ENCODE measurements at regions not wholly inside any gene's neighbourhood (a gene's known extent, or its start where the extent isn't known, plus 50 kb on each side); places are given as distances from the start of the nearest gene placed in this dataset.

DNA sequence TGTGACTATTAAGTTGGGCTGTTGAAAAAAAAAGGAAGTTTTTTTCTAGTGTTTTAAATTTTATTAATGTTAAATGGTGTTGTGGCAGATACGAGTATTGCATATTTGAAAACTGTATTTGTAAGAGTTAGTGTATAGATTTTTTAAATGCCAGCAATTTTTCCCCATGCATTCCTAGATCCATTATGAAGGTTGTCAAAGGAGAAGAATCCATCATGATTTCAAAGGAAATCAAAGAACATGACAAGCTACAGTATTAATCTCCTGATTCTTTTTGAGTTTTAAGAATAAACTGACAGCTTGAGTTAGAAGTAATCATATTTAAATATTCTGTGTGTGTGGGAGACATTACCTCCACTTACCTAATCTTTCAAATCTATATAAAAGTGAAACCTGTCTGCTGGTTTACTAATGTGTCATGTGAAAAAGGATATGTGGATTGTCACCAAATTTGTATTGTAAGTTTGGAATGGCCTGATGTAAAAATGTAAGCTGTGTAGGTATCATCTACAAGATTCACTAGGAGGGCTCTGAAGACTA is 111.0 kb upstream of the HS3ST5 start:
- no peak overlapping the region for H3K9ac ChIP-seq
- H3K27ac Mint-ChIP-seq = no peak overlapping the region
- no peaks in the 10 kb centered on the region for H3K79me2 ChIP-seq (ENCODE audit: low read depth)

DNA sequence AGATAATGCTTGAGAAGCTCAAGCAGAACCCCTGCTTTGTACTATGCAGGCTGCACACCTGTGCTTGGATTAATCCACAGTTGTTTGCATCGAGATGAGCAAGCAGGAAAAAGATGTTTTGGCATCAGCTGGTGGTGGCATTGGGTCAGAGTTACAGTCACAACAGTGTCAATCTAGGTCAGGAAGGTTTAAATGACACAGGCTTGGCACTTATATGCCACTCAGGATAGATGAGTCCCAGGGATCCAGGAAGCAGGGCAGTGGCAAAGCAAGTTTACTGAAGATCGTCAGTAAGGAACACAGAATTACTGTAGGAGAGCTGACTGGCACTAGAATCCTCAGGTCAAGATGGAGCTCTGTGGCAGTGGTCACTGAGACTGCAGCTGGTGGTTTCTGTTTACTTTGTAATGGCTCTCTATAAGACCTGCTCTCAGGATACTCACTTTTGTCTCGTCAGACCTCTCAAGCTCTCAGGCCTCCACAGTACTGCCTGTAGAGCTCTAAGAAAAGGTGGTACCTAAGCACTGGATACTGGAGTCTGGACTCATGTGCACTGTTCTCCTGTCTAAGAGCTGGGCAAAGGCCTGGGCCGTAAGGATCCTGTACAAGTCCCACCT is 110.1 kb upstream of the HS3ST5 start:
- no peak overlapping the region for H3K4me3 Mint-ChIP-seq
- H3K27me3 ChIP-seq = no peaks in the 10 kb centered on the region
- H3K4me3 ChIP-seq = no peak overlapping the region
- H2AFZ ChIP-seq (replicated peaks) = no peak overlapping the region
- H3K27ac ChIP-seq = no peak overlapping the region
- peaks cover 6% of the 10 kb centered on the region for H3K4me1 Mint-ChIP-seq
- H3K9ac ChIP-seq = no peak overlapping the region
- H3K79me2 ChIP-seq (ENCODE audit: low read depth) = no peaks in the 10 kb centered on the region
- no peaks in the 10 kb centered on the region for H3K27me3 Mint-ChIP-seq (ENCODE audit: insufficient read depth, low read depth)
- TF ChIP-seq EZH2 (IDR thresholded peaks at IDR 0.05) = no peak
- no peak for TF ChIP-seq EZH2phosphoT487 (IDR thresholded peaks at IDR 0.05)
- TF ChIP-seq, protein P1, sequence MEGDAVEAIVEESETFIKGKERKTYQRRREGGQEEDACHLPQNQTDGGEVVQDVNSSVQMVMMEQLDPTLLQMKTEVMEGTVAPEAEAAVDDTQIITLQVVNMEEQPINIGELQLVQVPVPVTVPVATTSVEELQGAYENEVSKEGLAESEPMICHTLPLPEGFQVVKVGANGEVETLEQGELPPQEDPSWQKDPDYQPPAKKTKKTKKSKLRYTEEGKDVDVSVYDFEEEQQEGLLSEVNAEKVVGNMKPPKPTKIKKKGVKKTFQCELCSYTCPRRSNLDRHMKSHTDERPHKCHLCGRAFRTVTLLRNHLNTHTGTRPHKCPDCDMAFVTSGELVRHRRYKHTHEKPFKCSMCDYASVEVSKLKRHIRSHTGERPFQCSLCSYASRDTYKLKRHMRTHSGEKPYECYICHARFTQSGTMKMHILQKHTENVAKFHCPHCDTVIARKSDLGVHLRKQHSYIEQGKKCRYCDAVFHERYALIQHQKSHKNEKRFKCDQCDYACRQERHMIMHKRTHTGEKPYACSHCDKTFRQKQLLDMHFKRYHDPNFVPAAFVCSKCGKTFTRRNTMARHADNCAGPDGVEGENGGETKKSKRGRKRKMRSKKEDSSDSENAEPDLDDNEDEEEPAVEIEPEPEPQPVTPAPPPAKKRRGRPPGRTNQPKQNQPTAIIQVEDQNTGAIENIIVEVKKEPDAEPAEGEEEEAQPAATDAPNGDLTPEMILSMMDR (IDR thresholded peaks at IDR 0.05) = no peak
- no peak overlapping the region for H3K27ac Mint-ChIP-seq
- no peaks in the 10 kb centered on the region for H3K36me3 Mint-ChIP-seq
- H3F3A ChIP-seq (ENCODE audit: low read depth) = no peaks in the 10 kb centered on the region
- H3K4me2 ChIP-seq = no peak overlapping the region
- no peaks in the 10 kb centered on the region for H3K9me3 Mint-ChIP-seq
- no peaks in the 10 kb centered on the region for H3K9me3 ChIP-seq (ENCODE audit: low read depth)
- no peak for DNase-seq (ENCODE audit: low spot score)
- peaks cover 6% of the 10 kb centered on the region for H3K4me1 ChIP-seq
- H4K20me1 ChIP-seq (ENCODE audit: low read depth) = no peaks in the 10 kb centered on the region
- H3K36me3 ChIP-seq = no peaks in the 10 kb centered on the region

More for the DNA sequence above, 111.0 kb upstream of the HS3ST5 start:
- no peaks in the 10 kb centered on the region for H3K27me3 Mint-ChIP-seq (ENCODE audit: insufficient read depth, low read depth)
- no peak overlapping the region for H3K4me3 Mint-ChIP-seq
- TF ChIP-seq EZH2 (IDR thresholded peaks at IDR 0.05) (no peak), EZH2phosphoT487 (IDR thresholded peaks at IDR 0.05) (no peak)
- TF ChIP-seq, protein P1 (IDR thresholded peaks at IDR 0.05) = no peak
- peaks cover 6% of the 10 kb centered on the region for H3K4me1 Mint-ChIP-seq
- Histone ChIP-seq H4K20me1 (ENCODE audit: low read depth) (no peaks in the 10 kb centered on the region), H3F3A (ENCODE audit: low read depth) (no peaks in the 10 kb centered on the region), H2AFZ (replicated peaks) (no peak overlapping the region), H3K27me3 (no peaks in the 10 kb centered on the region), H3K4me3 (no peak overlapping the region), H3K9me3 (ENCODE audit: low read depth) (no peaks in the 10 kb centered on the region), H3K4me1 (peaks cover 6% of the 10 kb centered on the region), H3K36me3 (no peaks in the 10 kb centered on the region), H3K27ac (no peak overlapping the region), H3K4me2 (no peak overlapping the region)
- H3K36me3 Mint-ChIP-seq = no peaks in the 10 kb centered on the region
- DNase-seq (ENCODE audit: low spot score) = no peak
- no peaks in the 10 kb centered on the region for H3K9me3 Mint-ChIP-seq

DNA sequence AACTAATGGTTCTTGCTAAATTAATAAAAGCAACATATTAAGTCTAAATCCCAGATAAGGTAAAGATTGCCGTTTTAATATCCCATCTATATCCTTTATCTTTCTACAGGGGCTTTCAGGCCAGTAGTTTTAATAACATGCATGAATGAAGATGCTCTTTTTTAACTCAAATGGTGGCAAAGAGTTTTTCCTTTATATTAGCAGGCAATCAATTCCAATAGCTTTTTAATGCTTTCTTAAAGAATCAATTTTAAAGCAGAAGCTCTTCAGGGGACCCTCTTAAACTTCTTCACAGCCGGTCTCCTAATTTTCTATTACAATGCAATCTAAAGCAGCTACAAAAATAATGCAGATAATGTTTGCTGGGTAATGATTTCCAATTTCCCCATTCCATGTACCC is 107.8 kb upstream of the HS3ST5 start:
- Histone ChIP-seq H3K27me3 (no peaks in the 10 kb centered on the region), H3K27ac (no peak overlapping the region), H3K9ac (no peak overlapping the region), H3K4me1 (peaks cover 6% of the 10 kb centered on the region), H3K4me2 (no peak overlapping the region), H3K79me2 (ENCODE audit: low read depth) (no peaks in the 10 kb centered on the region), H3K9me3 (ENCODE audit: low read depth) (no peaks in the 10 kb centered on the region), H2AFZ (replicated peaks) (no peak overlapping the region), H3K36me3 (no peaks in the 10 kb centered on the region), H4K20me1 (ENCODE audit: low read depth) (no peaks in the 10 kb centered on the region), H3F3A (ENCODE audit: low read depth) (no peaks in the 10 kb centered on the region), H3K4me3 (no peak overlapping the region)
- no peak for TF ChIP-seq EZH2phosphoT487 (IDR thresholded peaks at IDR 0.05)
- TF ChIP-seq, protein P1 (IDR thresholded peaks at IDR 0.05) = no peak
- TF ChIP-seq EZH2 (IDR thresholded peaks at IDR 0.05) = no peak
- Mint-ChIP-seq H3K4me1 (peaks cover 6% of the 10 kb centered on the region), H3K9me3 (no peaks in the 10 kb centered on the region), H3K27me3 (ENCODE audit: insufficient read depth, low read depth) (no peaks in the 10 kb centered on the region), H3K4me3 (no peak overlapping the region), H3K27ac (no peak overlapping the region), H3K36me3 (no peaks in the 10 kb centered on the region)
- no peak for DNase-seq (ENCODE audit: low spot score)

Measured in neural progenitor cell (in vitro differentiated cells).